Esophagus muscularis mucosa (tissue), 4 donors: ENCODE measurements at regions not wholly inside any gene's neighbourhood (a gene's known extent, or its start where the extent isn't known, plus 50 kb on each side); places are given as distances from the start of the nearest gene placed in this dataset.
A peak's percentile ranks its signal among the peaks of the same experiment; 100 is the strongest.

Experiments
- CTCF ChIP-seq, 3 experiments: fragments of 200-600 bp in 2 of 3; fragments of 450-650 bp in 1 of 3; sonication (generic) in 2 of 3; IDR thresholded peaks; one replicate each; pipeline ENCODE4 v1.5.1; 2017 to 2019; ENCODE audit warnings: antibody characterized with exemption in 3 of 3, mild to moderate bottlenecking in 2 of 3, moderate library complexity in 1 of 3
- EP300 ChIP-seq: sonication (generic); formaldehyde crosslinking; IDR thresholded peaks from one replicate; pipeline ENCODE4 v1.6.1; 2017; ENCODE audit warnings: antibody characterized with exemption
- POLR2A ChIP-seq: fragments of 450-650 bp; IDR thresholded peaks from one replicate; pipeline ENCODE4 v1.6.1; 2017; ENCODE audit warnings: antibody characterized with exemption, moderate library complexity, mild to moderate bottlenecking, low read depth
- POLR2AphosphoS5 ChIP-seq, 2 donors: sonication (generic); formaldehyde crosslinking; IDR thresholded peaks; one replicate each; pipeline ENCODE4 v1.6.1; 2017; ENCODE audit warnings: antibody characterized with exemption in 2 of 2

GRCh38 chr15:39426552-39427532 lies 154.0 kb upstream of the THBS1 start:
- TF ChIP-seq CTCF (IDR thresholded peaks at IDR 0.05), result no peak
- TF ChIP-seq POLR2AphosphoS5 (IDR thresholded peaks at IDR 0.05), result peak; percentile 34 to 50
- TF ChIP-seq POLR2A, result no peak
- peak; percentile 75 for TF ChIP-seq EP300
